Neural cell (in vitro differentiated cells): ENCODE measurements at regions not wholly inside any gene's neighbourhood (a gene's known extent, or its start where the extent isn't known, plus 50 kb on each side); places are given as distances from the start of the nearest gene placed in this dataset.

Experiments
- H2AFZ ChIP-seq: fragments of 200-600, 300-800 bp; sonication (generic), shearing (Covaris generic); 2 replicates; pipeline ENCODE4 v1.6.0; 2014; ENCODE audit warnings: low read depth, mild to moderate bottlenecking, antibody characterized with exemption, low read length, moderate library complexity
- H3F3A ChIP-seq: fragments of 200-600 bp; shearing (Covaris generic); 2 replicates; pipeline ENCODE4 v1.6.1; 2016; ENCODE audit warnings: mild to moderate bottlenecking, moderate library complexity, mixed read lengths, antibody characterized with exemption, low read length; ENCODE audit not compliant: insufficient read depth, poor library complexity, severe bottlenecking
- H3K27ac ChIP-seq: fragments of 200-600, 300-800 bp; sonication (generic), shearing (Covaris generic); 2 replicates; pipeline ENCODE4 v1.5.1; 2014; ENCODE audit warnings: mild to moderate bottlenecking, low read length, moderate library complexity
- H3K27me3 ChIP-seq: fragments of 300-800, 200-600 bp; sonication (generic), shearing (Covaris generic); 2 replicates; pipeline ENCODE4 v1.6.0; 2014; ENCODE audit warnings: mild to moderate bottlenecking, low read depth, low read length, moderate library complexity; ENCODE audit not compliant: insufficient read depth
- H3K36me3 ChIP-seq: fragments of 300-800, 200-600 bp; sonication (generic), shearing (Covaris generic); 2 replicates; pipeline ENCODE4 v1.5.1; 2014; ENCODE audit warnings: mild to moderate bottlenecking, antibody characterized with exemption, low read length, moderate library complexity; ENCODE audit not compliant: insufficient read depth
- H3K4me2 ChIP-seq: fragments of 300-800, 200-600 bp; sonication (generic), shearing (Covaris generic); 2 replicates; pipeline ENCODE4 v1.6.0; 2014; ENCODE audit warnings: mild to moderate bottlenecking, low read length
- H3K4me3 ChIP-seq: fragments of 300-800, 200-600 bp; sonication (generic), shearing (Covaris generic); 2 replicates; pipeline ENCODE4 v1.5.1; 2014; ENCODE audit warnings: mild to moderate bottlenecking, low read length, moderate library complexity
- H3K79me2 ChIP-seq: fragments of 200-600 bp; shearing (Covaris generic); replicated peaks from 2 replicates; pipeline ENCODE4 v1.6.0; 2014; ENCODE audit warnings: mild to moderate bottlenecking, low read length, moderate library complexity; ENCODE audit not compliant: insufficient read depth
- H3K9ac ChIP-seq: fragments of 300-800, 200-600 bp; sonication (generic), shearing (Covaris generic); 2 replicates; pipeline ENCODE4 v1.6.1; 2016; ENCODE audit warnings: mild to moderate bottlenecking, low read length, mixed read lengths
- H3K9me2 ChIP-seq: fragments of 200-600 bp; shearing (Covaris generic); 2 replicates; pipeline ENCODE4 v1.6.1; 2016; ENCODE audit warnings: mild to moderate bottlenecking, low read length, mixed read lengths; ENCODE audit not compliant: insufficient read depth
- H3K9me3 ChIP-seq: fragments of 200-600, 300-800 bp; sonication (generic), shearing (Covaris generic); 2 replicates; pipeline ENCODE4 v1.6.1; 2016; ENCODE audit warnings: mild to moderate bottlenecking, mixed run types, low read length, moderate library complexity, mixed read lengths
- H4K20me1 ChIP-seq: fragments of 200-600 bp; shearing (Covaris generic); 2 replicates; pipeline ENCODE4 v1.6.1; 2016; ENCODE audit warnings: mild to moderate bottlenecking, mixed run types; ENCODE audit not compliant: insufficient read depth
- EP300 ChIP-seq: fragments of 450-650 bp; conservative IDR thresholded peaks from 2 replicates; pipeline ENCODE4 v1.6.1; 2014; ENCODE audit warnings: antibody characterized with exemption, mild to moderate bottlenecking, moderate library complexity; ENCODE audit not compliant: poor library complexity, severe bottlenecking
- EZH2 ChIP-seq: fragments of 200-600, 300-800 bp; shearing (Covaris generic), sonication (generic); IDR thresholded peaks from 2 replicates; pipeline ENCODE4 v1.6.1; 2014; ENCODE audit warnings: antibody characterized with exemption, low read length, borderline replicate concordance, mild to moderate bottlenecking; ENCODE audit not compliant: insufficient read depth, poor library complexity, severe bottlenecking
- MXI1 ChIP-seq: fragments of 450-650 bp; conservative IDR thresholded peaks from 2 replicates; pipeline ENCODE4 v1.6.1; 2014; ENCODE audit warnings: antibody characterized with exemption, mild to moderate bottlenecking; ENCODE audit not compliant: poor library complexity, severe bottlenecking
- POLR2AphosphoS5 ChIP-seq: IDR thresholded peaks from 2 replicates; pipeline ENCODE4 v1.6.1; 2012
- RAD21 ChIP-seq: fragments of 450-650 bp; conservative IDR thresholded peaks from 2 replicates; pipeline ENCODE4 v1.6.1; 2014; ENCODE audit warnings: antibody characterized with exemption, mild to moderate bottlenecking, moderate library complexity
- REST ChIP-seq: IDR thresholded peaks from 2 replicates; pipeline ENCODE4 v1.6.1; 2012; ENCODE audit warnings: borderline replicate concordance
- SMC3 ChIP-seq: fragments of 450-650 bp; conservative IDR thresholded peaks from 2 replicates; pipeline ENCODE4 v1.6.1; 2014; ENCODE audit warnings: antibody characterized with exemption, mild to moderate bottlenecking, moderate library complexity; ENCODE audit not compliant: poor library complexity
- TAF1 ChIP-seq: IDR thresholded peaks from 2 replicates; pipeline ENCODE4 v1.6.1; 2012; ENCODE audit warnings: low read depth
- TF ChIP-seq, protein P1 (sequence below): fragments of 450-650 bp; IDR thresholded peaks from 2 replicates; pipeline ENCODE4 v1.5.1; 2014; ENCODE audit warnings: antibody characterized with exemption, mild to moderate bottlenecking, moderate library complexity; ENCODE audit not compliant: poor library complexity, severe bottlenecking

DNA sequence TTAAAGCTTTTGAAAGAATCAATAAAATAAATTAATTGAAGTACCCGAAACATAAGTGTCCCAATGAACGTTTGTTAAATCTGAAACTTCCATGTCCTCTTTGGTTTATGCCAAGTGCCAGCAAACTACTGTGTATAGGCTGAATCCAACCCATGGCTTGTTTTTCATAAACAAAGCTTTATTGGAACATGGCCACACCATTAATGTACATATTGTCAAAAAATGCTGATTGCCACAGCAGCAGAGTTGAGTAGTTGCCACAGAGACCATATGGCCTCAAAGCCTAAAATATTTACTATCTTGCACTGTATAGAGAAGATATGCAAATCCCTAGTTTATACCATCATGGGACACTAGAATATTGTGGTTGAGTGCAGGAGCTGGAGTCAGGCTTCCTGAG, 406.1 kb downstream of the MAFB start:
- Histone ChIP-seq H3K9me3 (no peaks in the 10 kb centered on the region), H3F3A (no peaks in the 10 kb centered on the region), H3K79me2 (no peaks in the 10 kb centered on the region), H3K27ac (no peak overlapping the region), H3K36me3 (no peaks in the 10 kb centered on the region), H3K27me3 (no peaks in the 10 kb centered on the region), H4K20me1 (no peaks in the 10 kb centered on the region), H3K4me2 (no peak overlapping the region), H2AFZ (no peak overlapping the region), H3K9me2 (no peaks in the 10 kb centered on the region), H3K4me3 (no peak overlapping the region), H3K9ac (no peak overlapping the region)
- TF ChIP-seq EZH2 (no peak), SMC3 (no peak), REST (no peak), MXI1 (no peak), POLR2AphosphoS5 (no peak), EP300 (no peak), RAD21 (no peak), TAF1 (no peak)
- TF ChIP-seq, protein P1, sequence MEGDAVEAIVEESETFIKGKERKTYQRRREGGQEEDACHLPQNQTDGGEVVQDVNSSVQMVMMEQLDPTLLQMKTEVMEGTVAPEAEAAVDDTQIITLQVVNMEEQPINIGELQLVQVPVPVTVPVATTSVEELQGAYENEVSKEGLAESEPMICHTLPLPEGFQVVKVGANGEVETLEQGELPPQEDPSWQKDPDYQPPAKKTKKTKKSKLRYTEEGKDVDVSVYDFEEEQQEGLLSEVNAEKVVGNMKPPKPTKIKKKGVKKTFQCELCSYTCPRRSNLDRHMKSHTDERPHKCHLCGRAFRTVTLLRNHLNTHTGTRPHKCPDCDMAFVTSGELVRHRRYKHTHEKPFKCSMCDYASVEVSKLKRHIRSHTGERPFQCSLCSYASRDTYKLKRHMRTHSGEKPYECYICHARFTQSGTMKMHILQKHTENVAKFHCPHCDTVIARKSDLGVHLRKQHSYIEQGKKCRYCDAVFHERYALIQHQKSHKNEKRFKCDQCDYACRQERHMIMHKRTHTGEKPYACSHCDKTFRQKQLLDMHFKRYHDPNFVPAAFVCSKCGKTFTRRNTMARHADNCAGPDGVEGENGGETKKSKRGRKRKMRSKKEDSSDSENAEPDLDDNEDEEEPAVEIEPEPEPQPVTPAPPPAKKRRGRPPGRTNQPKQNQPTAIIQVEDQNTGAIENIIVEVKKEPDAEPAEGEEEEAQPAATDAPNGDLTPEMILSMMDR, result no peak

- Histone ChIP-seq H3K27me3 (no peaks in the 10 kb centered on the region), H2AFZ (no peak overlapping the region), H3K27ac (no peak overlapping the region), H3K4me2 (no peak overlapping the region), H3K4me3 (no peak overlapping the region), H4K20me1 (no peaks in the 10 kb centered on the region), H3K9me3 (no peaks in the 10 kb centered on the region), H3K9ac (no peak overlapping the region), H3K79me2 (no peaks in the 10 kb centered on the region), H3F3A (no peaks in the 10 kb centered on the region), H3K9me2 (no peaks in the 10 kb centered on the region), H3K36me3 (no peaks in the 10 kb centered on the region)
- no peak for TF ChIP-seq EZH2
- no peak for TF ChIP-seq MXI1
- no peak for TF ChIP-seq TAF1
- TF ChIP-seq REST, result no peak
- TF ChIP-seq, protein P1, result no peak
- no peak for TF ChIP-seq POLR2AphosphoS5
- no peak for TF ChIP-seq RAD21
- TF ChIP-seq EP300, result no peak
- TF ChIP-seq SMC3, result no peak
These were observed 406.5 kb downstream of the MAFB start for GRCh38 chr20:40282541-40282940.
